DMS153 (cell line): ENCODE measurements at regions not wholly inside any gene's neighbourhood (a gene's known extent, or its start where the extent isn't known, plus 50 kb on each side); places are given as distances from the start of the nearest gene placed in this dataset.

Experiments used
- DNase-seq: peaks from one replicate; lab custom pipeline; 2025; lab: John Stamatoyannopoulos, UW

- DNase-seq = no peak
Measured at GRCh38 chr2:43127941-43128558, 98.4 kb downstream of the ZFP36L2 start.

- no peak for DNase-seq
Measured at GRCh38 chr2:43127208-43127940, 99.0 kb downstream of the ZFP36L2 start.

- DNase-seq = no peak
Measured at GRCh38 chr2:43126817-43127207, 99.6 kb downstream of the ZFP36L2 start.

GRCh38 chr2:43125090-43125998 is 101.1 kb downstream of the ZFP36L2 start:
- no peak for DNase-seq

GRCh38 chr2:43124687-43125057 is 101.7 kb downstream of the ZFP36L2 start:
- DNase-seq = no peak

GRCh38 chr2:43123981-43124686 is 102.3 kb downstream of the ZFP36L2 start:
- no peak for DNase-seq

GRCh38 chr2:43123486-43123885 is 102.9 kb downstream of the ZFP36L2 start:
- no peak for DNase-seq

- no peak for DNase-seq
Measured at GRCh38 chr2:43123028-43123427, 103.4 kb downstream of the ZFP36L2 start.

GRCh38 chr2:43121580-43122314 is 104.7 kb downstream of the ZFP36L2 start:
- DNase-seq = no peak

GRCh38 chr2:43119303-43119702 is 107.1 kb downstream of the ZFP36L2 start:
- no peak for DNase-seq

GRCh38 chr2:43117521-43118143 is 108.8 kb downstream of the ZFP36L2 start:
- DNase-seq = no peak

- no peak for DNase-seq
Measured at GRCh38 chr2:43116988-43117387, 109.4 kb downstream of the ZFP36L2 start.

- DNase-seq = no peak
Measured at GRCh38 chr2:43115881-43116280, 110.5 kb downstream of the ZFP36L2 start.

- no peak for DNase-seq
Measured at GRCh38 chr2:43114210-43114609, 112.2 kb downstream of the ZFP36L2 start.

GRCh38 chr2:43111788-43112554 is 114.4 kb downstream of the ZFP36L2 start:
- no peak for DNase-seq

GRCh38 chr2:43110442-43110871 is 115.9 kb downstream of the ZFP36L2 start:
- no peak for DNase-seq

GRCh38 chr2:43109261-43109743 is 117.1 kb downstream of the ZFP36L2 start:
- no peak for DNase-seq

- no peak for DNase-seq
Measured at GRCh38 chr2:43107679-43108078, 118.7 kb downstream of the ZFP36L2 start.

GRCh38 chr2:43106559-43107527 is 119.6 kb downstream of the ZFP36L2 start:
- DNase-seq = no peak
